ENCODE measurements at regions not wholly inside any gene's neighbourhood (a gene's known extent, or its start where the extent isn't known, plus 50 kb on each side); places are given as distances from the start of the nearest gene placed in this dataset.
"Not testable (repeated sequence)": the region's sequence is repeated elsewhere in the genome, so short reads cannot be mapped to it uniquely, and the experiment has no call there.

- no peaks in the 10 kb centered on the region for H3K9me3 ChIP-seq (ENCODE audit: control insufficient read depth, low read length)
- no peak overlapping the region for H3K9ac ChIP-seq (ENCODE audit: low read length)
- no peaks in the 10 kb centered on the region for H3K27me3 ChIP-seq (replicated peaks; ENCODE audit: control insufficient read depth, insufficient read depth, low read length)
- DNase-seq (ENCODE audit: low read depth), result no peak
- H3K36me3 ChIP-seq (ENCODE audit: control insufficient read depth, insufficient read depth, low read length, severe bottlenecking), result no peaks in the 10 kb centered on the region
- H3K4me3 ChIP-seq (ENCODE audit: low read length), result no peak overlapping the region
- H3K4me1 ChIP-seq (ENCODE audit: control insufficient read depth, insufficient read depth, low read length), result no peaks in the 10 kb centered on the region
Measured at GRCh38 chr13:18947376-18947977, 234.1 kb downstream of the TUBA3C start.

DNA sequence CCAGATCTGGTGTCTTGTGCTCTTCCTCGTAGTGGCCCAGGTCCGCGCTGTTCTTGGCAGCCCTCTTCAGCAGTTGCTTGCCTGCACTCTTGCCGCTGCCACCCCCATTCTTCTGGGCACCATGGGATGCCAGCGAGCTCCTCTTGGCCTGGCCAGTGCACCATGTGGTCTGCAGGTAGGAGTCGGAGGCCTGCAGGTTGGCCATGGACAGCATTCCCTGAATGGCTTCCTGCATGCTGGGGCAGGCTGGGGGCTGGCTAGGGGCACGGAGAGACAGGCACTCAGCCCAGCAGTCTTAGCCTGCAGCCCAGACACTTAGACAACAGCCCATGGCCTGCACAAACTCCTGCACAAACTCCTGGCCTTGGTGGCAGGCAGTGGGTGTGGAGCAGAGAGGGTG lies 234.9 kb downstream of the TUBA3C start:
- Histone ChIP-seq H3K27me3 (replicated peaks; ENCODE audit: control insufficient read depth, insufficient read depth, low read length) (no peaks in the 10 kb centered on the region), H3K36me3 (ENCODE audit: control insufficient read depth, insufficient read depth, low read length, severe bottlenecking) (no peaks in the 10 kb centered on the region), H3K9ac (ENCODE audit: low read length) (no peak overlapping the region), H3K4me3 (ENCODE audit: low read length) (no peak overlapping the region), H3K9me3 (ENCODE audit: control insufficient read depth, low read length) (no peaks in the 10 kb centered on the region), H3K4me1 (ENCODE audit: control insufficient read depth, insufficient read depth, low read length) (no peaks in the 10 kb centered on the region)
- DNase-seq (ENCODE audit: low read depth), result no peak

GRCh38 chr13:18944501-18945068 lies 237.0 kb downstream of the TUBA3C start:
- Histone ChIP-seq H3K27me3 (replicated peaks; ENCODE audit: control insufficient read depth, insufficient read depth, low read length) (no peaks in the 10 kb centered on the region), H3K36me3 (ENCODE audit: control insufficient read depth, insufficient read depth, low read length, severe bottlenecking) (no peaks in the 10 kb centered on the region), H3K4me1 (ENCODE audit: control insufficient read depth, insufficient read depth, low read length) (no peaks in the 10 kb centered on the region), H3K9ac (ENCODE audit: low read length) (no peak overlapping the region), H3K9me3 (ENCODE audit: control insufficient read depth, low read length) (no peaks in the 10 kb centered on the region), H3K4me3 (ENCODE audit: low read length) (no peak overlapping the region)
- DNase-seq (ENCODE audit: low read depth), result no peak

GRCh38 chr13:18943721-18944391 lies 237.8 kb downstream of the TUBA3C start:
- Histone ChIP-seq H3K4me3 (ENCODE audit: low read length) (no peak overlapping the region), H3K36me3 (ENCODE audit: control insufficient read depth, insufficient read depth, low read length, severe bottlenecking) (no peaks in the 10 kb centered on the region), H3K4me1 (ENCODE audit: control insufficient read depth, insufficient read depth, low read length) (no peaks in the 10 kb centered on the region), H3K9ac (ENCODE audit: low read length) (no peak overlapping the region), H3K27me3 (replicated peaks; ENCODE audit: control insufficient read depth, insufficient read depth, low read length) (no peaks in the 10 kb centered on the region), H3K9me3 (ENCODE audit: control insufficient read depth, low read length) (no peaks in the 10 kb centered on the region)
- DNase-seq (ENCODE audit: low read depth), result no peak

DNA sequence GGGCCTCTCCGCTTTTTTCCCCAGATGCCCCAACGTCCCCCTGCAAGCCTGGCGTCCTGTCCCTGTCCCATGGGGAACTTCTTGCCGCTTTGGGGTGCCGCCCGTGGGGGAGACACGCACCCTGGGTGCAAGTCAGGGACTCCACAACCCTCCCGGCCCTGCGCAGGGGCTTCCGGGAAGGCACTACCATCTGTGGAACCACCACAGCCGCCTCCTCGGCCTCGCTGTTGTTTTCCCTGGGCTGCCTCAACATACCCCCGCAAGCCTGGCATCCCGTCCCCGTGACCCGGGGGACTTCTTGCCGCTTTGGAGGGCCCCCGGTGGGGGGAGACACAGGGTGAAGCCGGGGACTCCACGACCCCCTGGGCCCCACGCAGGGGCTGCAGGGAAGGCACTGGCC lies 238.4 kb downstream of the TUBA3C start:
- Histone ChIP-seq H3K4me1 (ENCODE audit: control insufficient read depth, insufficient read depth, low read length) (no peaks in the 10 kb centered on the region), H3K36me3 (ENCODE audit: control insufficient read depth, insufficient read depth, low read length, severe bottlenecking) (no peaks in the 10 kb centered on the region), H3K4me3 (ENCODE audit: low read length) (no peak overlapping the region), H3K9me3 (ENCODE audit: control insufficient read depth, low read length) (no peaks in the 10 kb centered on the region), H3K27me3 (replicated peaks; ENCODE audit: control insufficient read depth, insufficient read depth, low read length) (no peaks in the 10 kb centered on the region), H3K9ac (ENCODE audit: low read length) (no peak overlapping the region)
- no peak for DNase-seq (ENCODE audit: low read depth)

DNA sequence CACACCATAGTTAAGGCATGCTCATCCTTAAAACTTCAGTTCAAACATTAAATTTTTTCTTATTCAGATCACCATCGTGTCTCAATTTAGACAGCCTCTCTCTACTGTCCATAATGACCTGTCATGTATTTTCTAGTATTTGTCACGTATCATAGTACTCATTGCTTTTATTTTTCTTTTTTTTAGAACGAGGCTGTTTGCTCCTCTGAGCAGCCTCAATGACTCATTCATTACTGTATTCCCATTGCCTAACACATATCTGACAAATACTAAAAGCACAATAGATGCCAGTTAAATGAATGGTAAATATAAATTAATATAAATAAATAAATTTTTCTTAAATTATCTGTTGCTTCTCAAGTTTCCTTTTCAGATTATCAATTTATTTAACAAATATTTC lies 245.5 kb downstream of the TUBA3C start:
- no peaks in the 10 kb centered on the region for H3K9me3 ChIP-seq (ENCODE audit: control insufficient read depth, low read length)
- H3K4me3 ChIP-seq (ENCODE audit: low read length), result no peak overlapping the region
- H3K4me1 ChIP-seq (ENCODE audit: control insufficient read depth, insufficient read depth, low read length), result no peaks in the 10 kb centered on the region
- H3K9ac ChIP-seq (ENCODE audit: low read length), result no peak overlapping the region
- no peaks in the 10 kb centered on the region for H3K36me3 ChIP-seq (ENCODE audit: control insufficient read depth, insufficient read depth, low read length, severe bottlenecking)
- H3K27me3 ChIP-seq (replicated peaks; ENCODE audit: control insufficient read depth, insufficient read depth, low read length), result no peaks in the 10 kb centered on the region
- DNase-seq (ENCODE audit: low read depth), result no peak

DNA sequence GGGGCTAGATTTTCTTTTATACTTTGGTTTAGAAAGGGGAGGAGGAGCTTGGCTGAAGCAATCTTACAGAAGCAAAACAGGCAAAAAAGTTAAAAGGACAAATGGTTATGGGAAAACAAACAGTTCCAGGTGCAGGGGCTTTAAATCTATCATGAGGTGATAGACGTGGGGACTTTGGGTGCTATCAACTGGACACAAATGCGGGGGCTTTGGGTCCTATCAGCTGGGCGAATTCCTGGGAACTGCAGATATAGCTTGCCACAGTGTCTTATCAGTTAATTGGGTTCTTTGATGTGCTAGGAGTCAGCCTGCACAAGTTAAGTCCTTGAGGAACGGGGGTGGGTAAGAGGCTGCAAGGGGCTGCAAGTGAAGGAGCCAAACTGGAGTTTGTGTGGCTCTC lies 260.6 kb downstream of the TUBA3C start:
- Histone ChIP-seq H3K9me3 (ENCODE audit: control insufficient read depth, low read length) (no peaks in the 10 kb centered on the region), H3K4me3 (ENCODE audit: low read length) (no peak overlapping the region), H3K27me3 (replicated peaks; ENCODE audit: control insufficient read depth, insufficient read depth, low read length) (no peaks in the 10 kb centered on the region), H3K4me1 (ENCODE audit: control insufficient read depth, insufficient read depth, low read length) (no peaks in the 10 kb centered on the region), H3K36me3 (ENCODE audit: control insufficient read depth, insufficient read depth, low read length, severe bottlenecking) (no peaks in the 10 kb centered on the region), H3K9ac (ENCODE audit: low read length) (no peak overlapping the region)
- DNase-seq (ENCODE audit: low read depth), result no peak

- DNase-seq (ENCODE audit: low read depth); H3K4me3 ChIP-seq (ENCODE audit: low read length); H3K27me3 ChIP-seq (replicated peaks; ENCODE audit: control insufficient read depth, insufficient read depth, low read length); H3K9me3 ChIP-seq (ENCODE audit: control insufficient read depth, low read length); H3K9ac ChIP-seq (ENCODE audit: low read length); H3K36me3 ChIP-seq (ENCODE audit: control insufficient read depth, insufficient read depth, low read length, severe bottlenecking); H3K4me1 ChIP-seq (ENCODE audit: control insufficient read depth, insufficient read depth, low read length): not testable (repeated sequence)
Measured at GRCh38 chr13:18905096-18905495, 276.5 kb downstream of the TUBA3C start.

DNA sequence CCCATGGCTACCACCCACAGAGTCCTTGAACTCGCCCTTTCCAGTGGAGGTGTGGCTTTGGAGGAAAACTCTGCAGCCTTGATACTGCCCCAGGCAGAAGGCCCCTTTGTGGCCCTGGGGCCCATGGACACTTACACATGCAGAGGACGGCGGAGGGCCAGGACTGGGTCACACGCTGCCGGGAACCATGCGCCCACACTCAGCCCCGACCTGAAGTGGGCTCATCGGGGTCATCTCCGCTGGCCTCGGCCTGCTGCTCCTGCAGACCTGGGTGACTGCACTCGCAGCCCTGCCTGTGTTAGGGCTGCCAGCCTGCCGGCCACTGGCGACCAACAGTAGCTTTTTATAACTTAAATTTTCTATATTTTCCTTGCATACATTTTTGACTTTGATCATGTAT lies 286.2 kb downstream of the TUBA3C start:
- H3K9me3 ChIP-seq (ENCODE audit: control insufficient read depth, low read length); H3K9ac ChIP-seq (ENCODE audit: low read length); H3K36me3 ChIP-seq (ENCODE audit: control insufficient read depth, insufficient read depth, low read length, severe bottlenecking); H3K4me1 ChIP-seq (ENCODE audit: control insufficient read depth, insufficient read depth, low read length); DNase-seq (ENCODE audit: low read depth); H3K27me3 ChIP-seq (replicated peaks; ENCODE audit: control insufficient read depth, insufficient read depth, low read length); H3K4me3 ChIP-seq (ENCODE audit: low read length): not testable (repeated sequence)

- H3K27me3 ChIP-seq (replicated peaks; ENCODE audit: control insufficient read depth, insufficient read depth, low read length); H3K9me3 ChIP-seq (ENCODE audit: control insufficient read depth, low read length); H3K4me3 ChIP-seq (ENCODE audit: low read length); H3K36me3 ChIP-seq (ENCODE audit: control insufficient read depth, insufficient read depth, low read length, severe bottlenecking); DNase-seq (ENCODE audit: low read depth); H3K4me1 ChIP-seq (ENCODE audit: control insufficient read depth, insufficient read depth, low read length); H3K9ac ChIP-seq (ENCODE audit: low read length): not testable (repeated sequence)
Measured at GRCh38 chr13:18891242-18891641, 290.4 kb downstream of the TUBA3C start.

GRCh38 chr13:18874875-18875789 lies 306.5 kb downstream of the TUBA3C start:
- not testable (repeated sequence) for H3K9me3 ChIP-seq (ENCODE audit: control insufficient read depth, low read length); H3K36me3 ChIP-seq (ENCODE audit: control insufficient read depth, insufficient read depth, low read length, severe bottlenecking); H3K4me3 ChIP-seq (ENCODE audit: low read length); H3K9ac ChIP-seq (ENCODE audit: low read length); H3K27me3 ChIP-seq (replicated peaks; ENCODE audit: control insufficient read depth, insufficient read depth, low read length); DNase-seq (ENCODE audit: low read depth); H3K4me1 ChIP-seq (ENCODE audit: control insufficient read depth, insufficient read depth, low read length)

All from adipocyte (in vitro differentiated cells).